Amniotic epithelial cell (primary cell): ENCODE measurements at regions not wholly inside any gene's neighbourhood (a gene's known extent, or its start where the extent isn't known, plus 50 kb on each side); places are given as distances from the start of the nearest gene placed in this dataset.
"Not testable (repeated sequence)": the region's sequence is repeated elsewhere in the genome, so short reads cannot be mapped to it uniquely, and the experiment has no call there.

ENCODE experiments used
- DNase-seq: peaks from one replicate; pipeline ENCODE4 v3.0.0-alpha.2; 2010; ENCODE audit warnings: low read depth

DNA sequence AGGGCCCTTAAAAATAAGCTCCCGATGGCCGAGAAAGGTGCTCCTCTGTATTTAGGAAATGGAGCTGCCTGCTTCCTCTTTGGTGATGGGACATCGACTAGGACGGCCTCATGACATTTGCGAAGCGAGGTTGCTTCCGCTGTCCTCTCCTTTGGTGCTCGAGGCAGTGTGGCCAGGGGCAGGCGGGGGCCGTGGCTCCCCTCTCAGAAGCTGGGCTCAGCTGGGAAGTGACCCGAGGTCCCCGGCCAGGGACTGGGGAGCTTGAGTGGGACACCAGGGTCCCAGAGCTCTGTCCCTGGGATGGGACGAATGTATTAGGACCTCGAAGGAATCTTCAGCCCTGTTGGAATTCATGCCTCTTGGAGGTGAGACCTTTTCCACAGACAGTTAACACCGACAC is 151.1 kb downstream of the CTTN start:
- DNase-seq = no peak

DNA sequence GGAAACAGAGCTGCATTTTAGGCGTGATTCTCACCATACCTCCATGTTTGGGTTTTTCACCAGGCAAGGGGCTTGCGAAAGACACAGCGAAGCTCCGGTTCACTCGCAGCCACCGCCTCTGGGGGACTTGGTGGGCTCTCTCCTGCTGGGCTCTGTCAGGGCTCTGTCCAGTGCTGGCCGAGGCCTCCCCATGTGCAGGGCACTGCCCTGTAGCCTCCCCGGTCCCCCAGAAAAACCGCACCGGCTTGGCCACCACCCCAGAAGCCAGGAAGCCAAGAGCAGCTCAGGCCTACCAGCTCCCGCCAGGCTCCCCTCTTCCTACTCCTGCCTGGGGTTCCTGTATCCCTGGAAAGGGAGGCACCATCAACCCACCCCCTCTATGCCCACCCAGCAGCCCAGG is 151.5 kb downstream of the CTTN start:
- no peak for DNase-seq

DNA sequence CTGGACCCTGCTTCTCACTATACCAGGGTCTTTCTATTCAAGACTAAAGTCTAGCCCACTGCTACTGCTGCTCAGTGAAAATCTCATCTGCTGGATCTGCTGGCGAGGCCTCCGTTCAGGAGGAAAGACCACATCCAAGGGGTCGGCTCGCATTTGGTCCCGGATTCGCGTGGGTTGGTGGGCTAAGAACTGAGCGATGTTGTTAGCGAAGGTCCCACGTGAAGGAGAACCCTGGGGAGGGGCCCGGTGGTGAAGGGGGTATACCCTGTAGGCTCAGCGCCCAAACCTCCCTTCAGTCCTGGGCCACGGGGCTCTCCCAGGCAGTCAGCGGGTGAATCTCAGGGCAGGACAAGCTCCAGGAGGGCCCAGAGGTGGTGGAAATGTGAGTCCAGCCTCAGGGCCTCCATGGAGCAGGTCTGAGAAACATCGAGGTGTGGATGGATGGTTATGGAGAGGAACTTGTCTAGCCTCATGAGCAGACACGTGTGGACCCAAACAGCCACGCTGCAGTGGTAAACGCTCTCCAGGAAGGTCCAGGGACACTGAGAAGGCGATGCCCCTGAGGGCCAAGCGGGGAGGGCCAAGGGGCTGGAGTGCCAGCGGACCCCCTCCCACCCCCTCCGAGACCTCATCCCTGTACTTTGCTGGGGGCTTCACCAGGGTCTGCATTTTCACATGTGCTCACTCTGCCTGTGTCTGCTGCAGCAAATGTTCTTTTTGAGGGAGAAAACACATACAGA is 152.3 kb downstream of the CTTN start:
- DNase-seq = no peak

DNA sequence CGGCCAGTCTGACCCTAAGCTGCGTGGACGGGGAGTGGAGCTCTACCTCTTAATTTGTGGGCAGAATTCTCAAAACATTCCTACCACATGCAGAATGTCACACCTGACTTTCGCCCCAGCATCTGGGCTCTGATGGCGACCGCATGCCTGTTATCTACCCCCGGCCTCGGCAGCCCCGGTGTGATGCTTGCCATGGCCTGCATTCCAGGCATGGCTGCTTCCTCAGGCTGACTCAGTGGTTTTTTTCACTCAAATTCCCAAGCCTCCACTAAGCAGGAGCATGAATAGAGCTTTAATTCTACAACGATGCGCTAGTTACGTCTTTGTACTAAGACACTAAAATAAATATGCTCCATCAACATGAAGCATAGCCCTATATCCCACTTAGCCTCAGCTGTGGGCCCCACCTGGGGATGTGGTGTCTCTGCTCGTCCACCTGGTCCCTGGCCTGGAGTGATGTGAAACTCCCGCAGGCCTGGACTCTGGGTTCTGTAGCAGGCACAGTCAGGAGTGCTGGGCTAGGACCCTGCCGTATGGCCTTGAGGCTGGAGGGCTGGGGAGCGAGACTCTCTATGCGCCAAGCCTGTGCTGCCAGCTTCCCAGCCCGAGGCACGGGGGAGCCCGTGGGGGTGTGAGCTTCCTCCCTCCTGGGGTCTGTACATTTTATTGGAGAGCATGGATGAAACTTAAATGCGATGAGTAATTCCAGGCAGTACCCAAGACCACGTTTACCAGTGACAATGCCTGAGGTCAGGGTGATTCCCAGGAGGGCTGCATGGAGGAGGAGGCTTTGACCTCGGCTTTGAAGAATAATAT is 153.2 kb downstream of the CTTN start:
- DNase-seq = no peak

DNA sequence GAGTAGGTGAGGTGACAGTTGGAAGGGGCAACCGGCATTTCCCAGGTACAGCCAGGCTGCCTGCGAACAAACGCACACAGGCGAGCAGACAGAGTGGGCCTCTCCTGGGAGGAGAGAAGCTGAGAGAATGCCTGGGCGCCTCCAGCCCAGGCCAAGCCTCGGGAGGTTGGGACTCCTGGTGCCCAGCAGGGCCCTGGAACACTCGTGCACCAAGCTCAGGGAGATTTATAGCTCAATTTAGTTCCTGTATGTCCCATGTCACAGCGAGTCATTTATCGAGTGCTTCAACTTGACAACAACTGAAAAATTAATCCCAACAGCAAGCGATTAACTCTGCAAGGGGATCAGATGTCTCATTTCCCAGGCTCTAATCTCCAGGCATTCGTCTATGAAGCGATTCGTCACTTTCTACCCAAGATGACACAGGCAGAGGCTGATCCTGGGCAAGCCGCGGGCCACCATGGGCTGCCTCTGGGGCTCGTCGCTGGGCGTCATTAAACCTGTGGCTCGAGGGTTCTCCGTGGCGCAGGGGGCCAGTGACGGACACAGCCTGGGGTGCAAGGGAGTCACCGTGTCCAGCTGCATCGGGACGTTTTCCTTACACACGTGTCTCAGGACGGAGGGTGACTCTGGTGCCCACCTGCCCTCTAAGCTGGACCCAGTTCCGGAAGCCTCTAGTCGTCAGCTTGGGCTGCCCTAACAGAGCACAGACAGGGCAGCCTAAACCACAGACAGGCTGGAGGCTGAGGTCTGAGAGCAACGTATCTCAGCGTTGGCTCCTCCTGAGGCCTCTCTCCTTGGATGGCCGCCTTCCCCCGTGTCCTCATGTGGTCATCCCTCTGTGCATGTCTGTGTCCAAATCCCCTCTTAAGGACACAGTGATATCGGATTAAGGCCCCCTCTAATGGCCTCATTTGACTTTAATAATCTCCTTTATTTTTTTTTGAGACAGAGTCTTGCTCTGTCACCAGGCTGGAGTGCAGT is 154.1 kb downstream of the CTTN start:
- no peak for DNase-seq

DNA sequence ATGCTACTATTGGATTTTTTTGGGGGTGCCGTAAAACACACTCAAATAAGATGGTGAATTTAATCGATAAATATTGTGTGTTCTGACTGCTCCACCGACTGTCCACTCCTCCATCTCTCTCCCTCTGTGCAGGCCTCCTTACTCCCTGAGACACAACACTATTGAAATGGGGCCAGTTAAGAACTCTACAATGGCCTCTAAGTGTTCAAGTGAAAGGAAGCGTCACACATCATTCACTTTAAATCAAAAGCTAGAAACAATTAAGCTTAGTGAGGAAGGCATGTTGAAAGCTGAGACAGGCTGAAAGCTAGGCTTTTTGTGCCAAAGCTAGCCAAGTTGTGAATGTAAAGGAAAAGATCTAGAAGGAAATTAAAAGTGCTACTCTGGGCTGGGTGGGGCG is 156.7 kb downstream of the CTTN start:
- DNase-seq = no peak

- no peak for DNase-seq
These were observed 158.8 kb downstream of the CTTN start for GRCh38 chr11:70556884-70557741.

- DNase-seq = no peak
These were observed 159.6 kb downstream of the CTTN start for GRCh38 chr11:70557742-70558485.

GRCh38 chr11:70558681-70559080 is 160.4 kb downstream of the CTTN start:
- no peak for DNase-seq

DNA sequence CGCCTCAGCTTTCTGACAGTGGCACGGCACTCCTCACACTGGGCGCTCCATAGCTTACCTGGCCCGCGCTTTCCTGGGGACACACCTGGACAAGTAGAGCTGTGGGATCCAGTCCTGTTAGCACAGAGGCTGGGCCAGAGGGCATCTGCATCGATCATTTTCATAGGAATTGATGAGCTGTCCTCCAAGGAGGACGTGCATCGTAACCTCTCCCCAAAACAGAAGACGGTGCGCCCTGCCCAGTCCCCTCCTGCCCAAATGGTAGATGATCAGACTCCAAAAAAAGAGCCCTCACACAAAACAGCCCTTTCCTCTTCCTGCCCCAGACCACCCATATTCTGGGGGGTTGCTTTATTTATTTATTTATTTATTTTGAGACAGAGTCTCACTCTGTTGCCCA is 161.2 kb downstream of the CTTN start:
- no peak for DNase-seq

- not testable (repeated sequence) for DNase-seq
These were observed 162.3 kb downstream of the CTTN start for GRCh38 chr11:70560621-70561020.

DNA sequence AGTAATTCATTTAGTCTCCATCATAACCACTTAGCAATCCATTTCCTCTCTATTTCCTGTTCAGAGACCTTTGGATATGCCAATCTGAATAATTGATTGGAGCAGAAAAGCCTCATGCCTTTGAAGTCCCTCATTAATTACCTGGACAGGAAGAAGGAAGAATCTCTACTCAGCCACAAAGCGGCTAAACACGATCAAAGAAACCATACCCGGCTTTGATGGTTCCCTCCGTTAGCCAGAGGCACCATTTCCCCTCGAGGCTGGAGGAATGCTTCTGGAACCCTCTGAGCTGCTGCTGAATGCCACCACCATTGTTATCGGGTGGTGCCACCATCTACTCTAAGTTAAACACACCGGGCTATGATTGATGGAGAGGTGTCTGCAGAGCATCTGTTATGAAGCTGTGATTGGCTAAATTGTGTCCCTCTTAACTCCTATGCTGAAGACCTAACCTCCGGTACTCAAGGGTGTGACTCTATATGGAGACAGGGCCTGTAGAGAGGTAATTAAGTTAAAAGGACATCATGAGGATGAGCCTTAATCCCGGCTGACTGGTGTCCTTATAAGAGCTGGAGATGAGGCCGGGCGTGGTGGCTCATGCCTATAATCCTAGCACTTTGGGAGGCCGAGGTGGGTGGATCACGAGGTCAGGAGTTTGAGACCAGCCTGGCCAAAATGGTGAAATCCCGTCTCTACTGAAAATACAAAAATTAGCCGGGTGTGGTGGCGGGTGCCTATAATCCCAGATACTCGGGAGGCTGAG is 168.6 kb downstream of the CTTN start:
- no peak for DNase-seq

- DNase-seq = no peak
These were observed 169.3 kb downstream of the CTTN start for GRCh38 chr11:70567680-70568034.

- DNase-seq = no peak
These were observed 169.9 kb downstream of the CTTN start for GRCh38 chr11:70568035-70568813.

DNA sequence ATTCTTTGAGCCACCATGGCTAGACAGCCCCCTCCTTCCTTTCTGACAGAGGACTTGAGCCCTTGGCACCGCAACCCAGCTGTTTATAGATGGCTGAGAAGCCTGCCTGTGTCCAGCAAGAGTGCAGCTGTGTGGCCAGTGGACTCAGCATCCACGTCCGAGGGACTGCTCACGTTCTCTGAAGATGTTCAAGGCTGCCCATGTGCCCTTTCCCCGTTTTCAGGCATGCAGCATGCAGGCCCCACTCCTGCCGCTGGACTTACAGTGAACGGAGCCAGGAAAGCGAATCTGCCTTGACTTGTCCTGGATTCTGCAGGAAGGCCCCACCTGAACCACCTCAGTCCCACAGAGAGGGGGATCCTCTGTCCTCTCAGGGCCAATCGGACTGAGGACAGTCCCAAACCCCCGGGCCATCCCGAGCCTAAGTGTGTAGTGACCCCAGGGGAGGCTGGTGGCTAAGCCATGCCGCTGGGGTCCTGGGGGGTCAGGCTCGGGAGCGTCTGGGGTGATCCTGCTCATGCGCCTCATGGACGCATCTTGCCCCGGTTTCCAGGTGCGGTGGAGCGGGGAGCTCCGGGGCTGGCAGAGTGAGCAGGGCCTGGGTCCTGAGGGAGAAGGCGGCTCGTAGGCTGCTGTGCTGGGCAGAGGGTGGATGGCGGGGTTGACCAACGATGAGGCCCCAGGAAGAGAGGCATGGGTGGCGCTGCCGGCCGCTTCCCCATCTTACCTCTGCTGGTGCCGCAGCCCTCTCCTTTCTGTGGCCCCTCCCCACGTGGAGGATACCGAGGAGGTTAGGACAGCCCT is 170.7 kb downstream of the CTTN start:
- DNase-seq = no peak

DNA sequence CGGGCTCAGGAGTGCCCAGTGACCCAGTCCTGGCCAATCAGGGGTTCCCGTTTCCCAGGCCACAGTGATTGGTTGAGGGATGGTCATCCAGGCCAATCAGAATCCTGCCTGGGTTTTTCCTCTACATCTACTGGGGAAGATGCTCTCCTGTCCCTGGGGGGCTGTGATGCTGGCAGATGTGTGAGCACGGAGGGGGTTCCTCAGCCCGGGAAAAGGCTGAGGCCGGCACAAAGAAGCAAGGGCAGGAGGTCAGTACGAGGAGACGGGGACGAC is 171.2 kb downstream of the CTTN start:
- no peak for DNase-seq

DNA sequence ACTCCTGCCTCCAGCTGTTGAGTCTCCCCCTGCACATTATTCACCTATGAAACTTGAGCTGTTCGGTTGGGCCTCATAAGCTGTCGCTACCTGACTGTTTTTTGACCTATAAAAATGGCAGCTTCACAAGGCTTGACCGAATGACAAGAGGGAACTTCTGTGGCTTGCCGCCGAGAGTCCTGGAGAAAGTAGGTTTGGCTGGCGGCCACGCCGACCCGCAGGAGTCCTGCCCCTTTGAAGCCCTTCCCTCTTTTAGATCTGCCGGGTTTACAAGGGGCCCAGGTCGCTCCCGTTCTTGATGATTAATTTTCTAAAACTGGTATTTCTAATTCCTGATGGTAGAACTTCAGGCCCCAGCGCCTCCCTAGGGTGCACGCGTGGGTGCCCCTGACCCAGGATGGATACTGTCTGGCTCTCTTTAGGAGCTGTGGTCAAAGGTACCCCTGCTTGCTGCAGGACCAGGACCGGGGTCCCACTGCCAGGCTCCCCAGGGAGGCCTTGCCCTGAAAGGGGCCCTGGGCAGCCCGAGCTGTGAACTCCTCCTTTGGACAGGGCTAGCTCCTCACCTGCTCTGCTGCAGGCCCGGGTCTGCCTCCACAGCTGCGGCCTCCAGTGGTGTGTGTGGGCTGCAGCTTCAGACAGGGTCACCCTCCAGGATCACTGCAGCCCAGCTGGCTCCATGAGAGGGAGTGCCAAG is 171.8 kb downstream of the CTTN start:
- no peak for DNase-seq
